ENCODE measurements at regions not wholly inside any gene's neighbourhood (a gene's known extent, or its start where the extent isn't known, plus 50 kb on each side); places are given as distances from the start of the nearest gene placed in this dataset.

GRCh38 chr3:147846854-147847478, 437.8 kb downstream of the ZIC1 start:
- no peak for DNase-seq (ENCODE audit: low read depth in 3 of 3)

GRCh38 chr3:147851062-147851461, 441.9 kb downstream of the ZIC1 start:
- DNase-seq (ENCODE audit: low read depth in 3 of 3) = no peak

- no peak for DNase-seq (ENCODE audit: low read depth in 3 of 3)
Measured at GRCh38 chr3:147854542-147854941, 445.4 kb downstream of the ZIC1 start.

- DNase-seq (ENCODE audit: low read depth in 3 of 3) = no peak
Measured at GRCh38 chr3:147864754-147865354, 455.7 kb downstream of the ZIC1 start.

- no peak for DNase-seq (ENCODE audit: low read depth in 3 of 3)
Measured at GRCh38 chr3:147866561-147866960, 457.4 kb downstream of the ZIC1 start.

- DNase-seq (ENCODE audit: low read depth in 3 of 3) = no peak
Measured at GRCh38 chr3:147872568-147872967, 463.4 kb downstream of the ZIC1 start.

- no peak for DNase-seq (ENCODE audit: low read depth in 3 of 3)
Measured at GRCh38 chr3:147875498-147875897, 466.3 kb downstream of the ZIC1 start.

GRCh38 chr3:147881933-147882332, 472.8 kb downstream of the ZIC1 start:
- DNase-seq (ENCODE audit: low read depth in 3 of 3) = no peak

GRCh38 chr3:147886879-147887278, 477.7 kb downstream of the ZIC1 start:
- no peak for DNase-seq (ENCODE audit: low read depth in 3 of 3)

GRCh38 chr3:147887797-147888196, 478.6 kb downstream of the ZIC1 start:
- DNase-seq (ENCODE audit: low read depth in 3 of 3) = no peak

GRCh38 chr3:147890114-147890513, 480.9 kb downstream of the ZIC1 start:
- DNase-seq (ENCODE audit: low read depth in 3 of 3) = no peak

GRCh38 chr3:147895509-147895908, 486.3 kb downstream of the ZIC1 start:
- DNase-seq (ENCODE audit: low read depth in 3 of 3) = no peak

GRCh38 chr3:147900851-147901250, 491.7 kb downstream of the ZIC1 start:
- no peak for DNase-seq (ENCODE audit: low read depth in 3 of 3)

GRCh38 chr3:147903026-147903425, 493.9 kb downstream of the ZIC1 start:
- DNase-seq (ENCODE audit: low read depth in 3 of 3) = no peak

- DNase-seq (ENCODE audit: low read depth in 3 of 3) = no peak
Measured at GRCh38 chr3:147904421-147904820, 495.3 kb downstream of the ZIC1 start.

- DNase-seq (ENCODE audit: low read depth in 3 of 3) = no peak
Measured at GRCh38 chr3:147906285-147906684, 497.1 kb downstream of the ZIC1 start.

- DNase-seq (ENCODE audit: low read depth in 3 of 3) = no peak
Measured at GRCh38 chr3:147914532-147914931, 505.4 kb downstream of the ZIC1 start.

GRCh38 chr3:147915057-147915456, 505.9 kb downstream of the ZIC1 start:
- no peak for DNase-seq (ENCODE audit: low read depth in 3 of 3)

GRCh38 chr3:147919496-147919895, 510.3 kb downstream of the ZIC1 start:
- DNase-seq (ENCODE audit: low read depth in 3 of 3) = no peak

GRCh38 chr3:147921051-147921450, 511.9 kb downstream of the ZIC1 start:
- DNase-seq (ENCODE audit: low read depth in 3 of 3) = no peak

GRCh38 chr3:147924755-147925154, 515.6 kb downstream of the ZIC1 start:
- DNase-seq (ENCODE audit: low read depth in 3 of 3) = no peak

- DNase-seq (ENCODE audit: low read depth in 3 of 3) = no peak
Measured at GRCh38 chr3:147925272-147925671, 516.1 kb downstream of the ZIC1 start.

GRCh38 chr3:147930232-147930807, 521.2 kb downstream of the ZIC1 start:
- DNase-seq (ENCODE audit: low read depth in 3 of 3) = no peak
